ENCODE measurements at regions not wholly inside any gene's neighbourhood (a gene's known extent, or its start where the extent isn't known, plus 50 kb on each side); places are given as distances from the start of the nearest gene placed in this dataset.
"Not testable (repeated sequence)": the region's sequence is repeated elsewhere in the genome, so short reads cannot be mapped to it uniquely, and the experiment has no call there.

GRCh38 chr2:125371867-125372266 lies 1284.1 kb upstream of the GYPC start:
- DNase-seq (ENCODE audit: low read depth): no peak

DNA sequence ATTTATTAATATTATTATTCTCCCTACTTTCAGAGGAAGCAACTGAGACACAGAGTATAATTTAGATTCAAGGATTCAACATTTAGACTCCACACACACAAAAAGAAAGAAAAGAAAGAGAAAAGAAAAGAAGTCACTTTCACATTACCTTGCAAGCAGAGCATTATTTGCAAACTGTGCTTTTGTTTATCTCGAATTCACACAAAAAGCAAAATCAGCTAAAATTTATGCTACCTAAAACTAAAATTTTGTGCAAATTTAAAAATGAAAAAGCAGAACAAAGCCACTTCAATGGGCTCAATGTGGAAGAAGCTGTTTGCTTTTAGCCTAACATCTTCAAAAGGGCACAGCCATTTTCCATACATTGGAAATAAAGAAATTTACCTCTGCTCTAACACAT lies 1282.7 kb upstream of the GYPC start:
- no peak for DNase-seq (ENCODE audit: low read depth)

- no peak for DNase-seq (ENCODE audit: low read depth)
Observed at GRCh38 chr2:125386074-125386473, 1269.9 kb upstream of the GYPC start.

DNA sequence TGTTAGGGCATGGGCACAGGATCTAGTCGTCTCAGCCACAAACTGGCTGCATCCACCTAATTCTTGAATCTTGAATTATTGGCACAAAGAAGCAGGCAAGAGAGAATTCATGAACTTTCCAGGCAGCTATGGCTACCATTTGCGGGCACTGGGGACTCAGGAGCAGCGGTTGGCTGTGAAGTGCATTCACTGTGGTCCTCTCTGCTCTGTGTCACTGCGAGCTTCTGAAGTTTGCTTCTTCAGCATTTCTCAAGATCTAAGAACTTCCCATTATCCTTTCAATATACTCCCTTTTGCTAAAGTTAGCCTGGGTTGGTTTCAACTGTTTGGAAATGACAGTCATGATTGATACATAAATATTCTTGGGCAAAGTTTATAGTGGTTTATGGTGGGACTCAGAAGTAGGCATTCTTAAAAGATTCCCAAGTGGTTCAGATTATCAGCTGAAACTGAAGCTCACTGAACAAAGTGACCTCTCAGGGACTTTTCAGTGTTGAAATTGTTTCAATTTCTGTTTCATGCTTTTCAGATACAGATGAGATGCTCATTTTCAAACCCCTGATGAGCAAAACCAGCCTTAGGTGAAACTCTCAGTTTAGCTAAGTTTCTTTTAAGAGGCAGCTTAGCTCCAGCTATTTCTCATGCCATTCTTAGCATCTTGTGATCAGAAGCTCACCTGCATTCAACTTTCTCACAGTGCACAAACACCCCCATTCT lies 1258.3 kb upstream of the GYPC start:
- DNase-seq (ENCODE audit: low read depth): no peak

- no peak for DNase-seq (ENCODE audit: low read depth)
Observed at GRCh38 chr2:125398738-125399524, 1257.0 kb upstream of the GYPC start.

- DNase-seq (ENCODE audit: low read depth): no peak
Observed at GRCh38 chr2:125405816-125406215, 1250.1 kb upstream of the GYPC start.

- no peak for DNase-seq (ENCODE audit: low read depth)
Observed at GRCh38 chr2:125408874-125409538, 1247.0 kb upstream of the GYPC start.

DNA sequence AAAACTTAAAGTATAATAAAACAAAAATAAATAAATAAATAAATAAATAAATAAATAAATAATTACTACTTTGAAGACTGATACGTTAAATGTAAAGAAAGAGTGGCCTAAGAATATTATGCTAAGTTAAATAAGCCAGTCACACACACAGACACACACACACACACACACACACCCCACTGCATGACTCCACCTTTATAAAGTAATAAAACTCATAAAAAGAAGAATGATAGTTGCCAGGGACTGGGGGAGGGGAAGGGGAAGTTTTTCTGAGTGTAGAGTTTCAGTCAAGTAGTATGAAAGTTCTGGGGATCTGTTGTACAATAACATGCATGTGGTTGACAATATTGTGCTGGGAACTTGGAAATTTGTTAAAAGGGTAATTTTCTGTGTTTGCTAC lies 1237.5 kb upstream of the GYPC start:
- DNase-seq (ENCODE audit: low read depth): no peak

- not testable (repeated sequence) for DNase-seq (ENCODE audit: low read depth)
Observed at GRCh38 chr2:125422198-125422770, 1233.7 kb upstream of the GYPC start.

- DNase-seq (ENCODE audit: low read depth): no peak
Observed at GRCh38 chr2:125424266-125424785, 1231.6 kb upstream of the GYPC start.

- DNase-seq (ENCODE audit: low read depth): no peak
Observed at GRCh38 chr2:125427721-125428315, 1228.1 kb upstream of the GYPC start.

GRCh38 chr2:125444106-125444505 lies 1211.9 kb upstream of the GYPC start:
- no peak for DNase-seq (ENCODE audit: low read depth)

GRCh38 chr2:125445495-125445894 lies 1210.5 kb upstream of the GYPC start:
- DNase-seq (ENCODE audit: low read depth): no peak

DNA sequence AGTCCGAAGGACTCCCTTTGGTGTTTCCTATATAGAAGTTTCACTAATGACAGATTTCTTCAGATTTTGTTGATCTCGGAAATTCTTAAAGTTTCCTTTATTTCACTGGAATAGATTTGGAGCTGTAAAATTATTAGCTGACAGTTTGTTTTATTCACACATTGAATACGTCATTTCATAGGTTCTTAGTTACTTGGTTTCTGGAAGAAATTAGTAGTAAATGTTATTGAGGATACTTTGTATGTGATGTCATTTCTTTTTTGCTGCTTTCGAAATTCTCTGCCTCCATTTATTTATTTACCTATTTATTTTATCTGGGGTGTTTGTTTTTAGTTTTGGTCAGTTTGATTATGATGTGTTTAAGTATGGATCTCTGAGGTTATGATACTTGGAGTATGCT lies 1205.9 kb upstream of the GYPC start:
- no peak for DNase-seq (ENCODE audit: low read depth)

- DNase-seq (ENCODE audit: low read depth): no peak
Observed at GRCh38 chr2:125455110-125455509, 1200.8 kb upstream of the GYPC start.

DNA sequence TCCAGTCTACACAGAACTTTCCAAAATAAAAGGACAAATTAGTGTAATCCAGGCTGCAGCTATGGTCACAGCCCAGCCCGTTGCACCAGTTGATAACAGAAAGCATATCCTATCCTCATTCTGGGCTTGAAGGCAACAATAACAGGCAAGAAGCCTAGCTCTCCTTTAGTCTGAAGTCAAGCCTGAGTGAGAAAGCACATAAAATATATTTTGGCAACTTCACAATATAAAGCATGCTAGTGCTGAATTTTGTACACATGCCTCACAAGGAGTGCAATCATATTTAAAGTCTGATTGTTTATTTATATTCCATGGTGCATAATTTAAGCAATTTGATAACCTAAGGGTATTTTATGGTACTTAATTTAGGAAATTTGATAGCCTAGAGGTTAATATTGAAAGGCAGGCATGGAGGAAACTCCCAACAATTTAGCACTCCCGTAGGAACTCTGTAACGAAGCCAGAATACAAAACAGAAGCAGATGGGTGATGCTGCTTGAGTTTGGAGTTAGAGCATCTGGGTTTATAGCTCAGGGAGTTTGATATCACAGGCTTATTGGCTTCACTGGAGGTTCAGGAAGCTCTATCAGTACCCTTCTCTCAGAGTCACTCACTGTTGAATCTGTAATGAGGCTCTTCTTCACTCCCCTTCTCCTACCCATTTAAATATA lies 1199.1 kb upstream of the GYPC start:
- DNase-seq (ENCODE audit: low read depth): no peak

DNA sequence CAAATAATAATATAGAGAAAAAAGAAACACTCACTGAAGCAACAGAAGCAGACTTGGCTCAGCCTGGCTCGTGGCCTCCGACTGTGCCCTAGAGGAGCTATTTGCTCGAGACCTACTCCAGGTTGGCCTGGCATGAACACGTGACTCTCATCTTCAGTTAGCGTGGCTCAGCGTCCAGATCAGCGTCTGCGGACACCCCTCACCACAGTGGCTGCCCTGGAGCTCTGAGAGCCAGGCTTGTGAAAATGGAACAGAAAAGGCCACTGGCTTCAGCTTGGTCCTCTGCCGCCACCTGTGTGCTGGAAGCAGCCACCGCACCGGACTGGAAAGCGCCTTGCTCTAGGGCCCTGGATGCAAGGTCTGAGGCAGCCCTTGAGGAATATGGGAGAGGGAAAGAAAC lies 1184.0 kb upstream of the GYPC start:
- DNase-seq (ENCODE audit: low read depth): no peak

DNA sequence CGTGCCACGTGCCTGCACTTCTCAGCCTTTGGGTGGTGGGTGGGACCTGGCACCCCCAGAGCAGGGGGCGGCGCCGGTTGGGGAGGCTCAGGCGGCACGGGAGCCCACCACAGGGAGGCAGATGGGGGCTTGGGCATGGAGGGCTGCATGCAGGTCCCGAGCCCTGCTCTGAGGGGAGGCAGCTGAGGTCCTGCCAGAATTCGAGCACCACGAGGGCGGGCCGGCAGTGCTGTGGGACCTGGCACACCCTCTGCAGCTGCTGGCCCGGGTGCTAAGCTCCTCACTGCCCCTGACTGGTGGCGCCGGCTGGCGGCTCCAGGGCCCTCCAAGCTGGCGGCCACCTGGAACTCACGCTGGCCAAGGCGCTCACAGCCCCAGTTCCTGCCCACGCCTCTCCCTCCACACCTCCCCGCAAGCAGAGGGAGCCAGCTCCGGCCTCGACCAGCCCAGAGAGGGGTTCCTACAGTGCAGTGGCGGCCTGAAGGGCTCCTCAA lies 1176.8 kb upstream of the GYPC start:
- DNase-seq (ENCODE audit: low read depth): no peak

GRCh38 chr2:125490308-125490707 lies 1165.7 kb upstream of the GYPC start:
- no peak for DNase-seq (ENCODE audit: low read depth)

DNA sequence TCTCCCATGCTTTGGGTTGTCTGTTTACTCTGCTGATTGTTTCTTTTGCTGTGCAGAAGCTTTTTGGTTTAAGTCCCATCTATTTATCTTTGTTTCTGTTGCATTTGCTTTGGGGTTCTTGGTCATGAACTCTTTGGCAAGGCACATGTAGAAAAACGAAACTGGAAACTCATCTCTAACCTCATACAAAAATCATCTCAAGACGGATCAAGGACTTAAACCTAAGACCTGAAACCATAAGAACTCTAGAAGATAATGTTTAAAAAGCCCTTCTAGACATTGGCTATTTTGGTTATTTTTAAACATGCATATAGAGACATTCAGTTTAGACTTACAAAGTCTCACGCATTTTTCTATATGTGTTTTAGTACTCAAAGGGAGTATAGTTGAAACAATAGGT lies 1164.3 kb upstream of the GYPC start:
- no peak for DNase-seq (ENCODE audit: low read depth)

DNA sequence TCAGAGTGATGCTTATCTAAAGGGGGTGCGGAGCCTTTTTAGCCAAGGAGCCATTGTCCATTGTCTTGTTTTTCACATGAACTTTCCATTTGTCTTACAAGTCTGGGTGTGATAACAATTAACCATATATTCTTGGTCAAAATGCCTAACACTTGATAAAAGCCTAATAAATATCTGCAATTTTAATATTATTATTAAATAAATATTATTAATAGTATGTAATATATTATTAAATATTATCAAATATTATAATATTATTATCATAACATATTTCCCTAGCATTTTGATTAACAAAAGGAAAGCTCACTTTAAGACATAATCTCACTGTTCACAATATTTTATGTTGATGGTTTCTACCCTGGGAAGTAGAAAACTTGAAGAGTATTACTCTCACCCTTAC lies 1143.6 kb upstream of the GYPC start:
- no peak for DNase-seq (ENCODE audit: low read depth)
